TTC549 (cell line): ENCODE measurements at regions not wholly inside any gene's neighbourhood (a gene's known extent, or its start where the extent isn't known, plus 50 kb on each side); places are given as distances from the start of the nearest gene placed in this dataset.

ENCODE experiments used
- FAIRE-seq: peaks from 2 replicates; lab custom pipeline; 2012; peaks lifted over from hg19 to GRCh38; lab: Jason Lieb, UNC

DNA sequence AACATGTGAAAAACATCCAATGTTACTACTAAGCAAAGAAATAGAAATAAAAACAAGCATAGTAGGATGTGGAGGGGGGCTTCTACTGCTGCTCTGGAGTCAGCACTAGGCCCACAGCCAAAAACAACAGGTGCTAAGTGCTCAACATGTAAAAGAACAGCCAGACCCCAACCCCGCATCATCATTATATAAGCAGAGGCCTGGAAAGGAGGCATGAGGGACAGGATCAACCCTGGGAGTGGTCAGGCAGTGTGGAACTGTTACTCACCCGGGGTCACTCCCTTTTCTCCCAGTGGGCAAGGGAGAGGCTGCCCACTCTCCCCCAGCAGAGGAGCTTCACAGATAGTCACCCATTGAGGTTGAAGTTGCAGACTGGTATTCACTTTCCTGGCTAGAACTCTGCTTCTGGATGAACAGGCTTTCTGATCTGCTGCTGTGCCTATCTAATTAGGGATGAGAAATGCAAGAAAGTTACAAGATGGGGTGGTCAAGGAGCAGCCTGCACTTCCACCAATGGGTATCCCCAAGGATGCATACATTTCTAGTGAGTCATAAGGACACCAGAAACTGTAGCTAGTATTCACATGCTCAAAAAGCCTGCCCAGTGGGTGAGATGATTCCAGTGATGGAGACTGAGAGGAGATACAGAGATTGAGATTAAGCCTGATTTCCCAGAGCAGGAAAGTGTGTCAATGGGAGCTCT is 480.1 kb upstream of the TCF4 start:
- FAIRE-seq = no peak

DNA sequence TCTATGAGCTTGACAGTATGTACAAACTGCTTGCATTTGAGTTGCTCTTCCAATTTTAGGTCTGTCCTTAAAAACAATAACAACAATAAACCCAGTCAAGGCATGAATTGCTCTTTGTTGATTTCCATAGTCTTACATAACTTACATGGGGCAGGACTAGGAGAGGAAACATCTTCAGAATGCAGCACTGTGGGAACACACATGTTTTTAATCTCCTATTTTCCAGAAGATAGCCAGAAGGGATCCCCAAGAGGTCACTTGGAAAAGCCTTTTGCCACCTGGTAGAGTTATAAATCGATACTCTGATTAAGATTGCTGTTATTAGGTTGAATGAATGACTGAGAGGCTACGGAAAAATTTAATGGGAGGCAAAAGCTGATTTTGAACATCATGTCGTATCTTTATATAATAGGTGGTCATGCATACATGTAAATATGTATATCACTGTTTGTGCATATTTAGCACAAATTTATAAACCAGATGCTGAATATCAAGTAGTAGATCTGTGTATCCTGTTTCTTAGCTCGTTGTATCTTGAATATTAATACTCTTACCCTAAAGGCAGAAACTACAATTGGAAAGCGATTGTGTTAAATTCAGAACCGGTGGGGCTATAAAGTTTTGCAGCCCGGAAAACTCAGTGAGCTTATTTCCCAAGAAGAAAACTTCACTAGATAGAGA is 479.4 kb upstream of the TCF4 start:
- FAIRE-seq = no peak

DNA sequence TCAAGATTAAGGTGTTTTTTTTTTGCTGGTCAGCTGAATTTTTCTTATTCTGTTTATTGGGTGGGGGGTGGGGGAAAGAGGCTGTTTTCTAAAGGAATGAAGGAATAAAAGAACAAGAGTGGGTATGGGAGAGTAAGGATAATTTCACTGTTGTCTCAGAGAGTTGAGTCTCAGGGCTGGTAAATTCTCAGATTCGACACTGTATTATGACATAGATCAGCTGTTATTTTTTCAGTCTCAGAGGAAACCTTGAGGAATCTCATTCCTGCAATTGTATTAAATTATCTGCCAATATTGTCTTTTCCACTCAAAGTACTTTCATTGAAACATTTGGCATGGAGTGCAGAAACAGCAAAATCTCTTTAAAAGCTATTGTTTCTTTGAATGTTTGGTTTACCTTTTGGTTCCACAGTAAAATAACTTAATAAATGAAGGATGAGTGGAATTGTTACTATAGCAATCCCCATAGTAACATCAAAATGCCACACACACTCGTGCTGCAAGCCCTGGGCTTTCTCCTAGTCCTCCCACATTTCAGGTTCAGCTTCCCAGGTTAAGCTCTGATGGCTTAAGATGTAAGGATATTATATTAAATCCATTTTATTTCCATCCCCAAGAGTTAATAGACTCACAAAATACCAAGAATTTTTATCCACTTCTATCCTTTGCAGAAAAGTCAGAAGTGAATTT is 478.7 kb upstream of the TCF4 start:
- FAIRE-seq = no peak

DNA sequence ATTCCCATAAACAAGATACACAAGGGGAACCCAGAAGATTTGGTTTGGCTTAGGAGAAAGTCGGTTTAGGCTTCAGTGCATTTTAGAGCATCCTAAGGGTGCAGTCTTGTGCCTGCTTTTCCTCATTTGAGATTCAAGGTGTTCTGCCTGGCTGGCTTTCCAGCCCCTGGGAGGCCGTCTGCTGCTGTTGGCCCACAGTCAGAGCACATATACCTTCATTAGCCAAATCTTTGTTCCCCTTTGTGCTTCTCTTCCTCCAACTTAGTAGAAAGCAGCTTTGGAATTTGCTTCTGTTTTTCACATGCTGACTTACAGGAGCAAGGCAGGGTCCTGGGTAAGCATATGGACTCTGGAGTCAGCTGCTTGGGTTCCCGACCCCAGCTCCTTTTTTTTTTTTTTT is 477.1 kb upstream of the TCF4 start:
- no peak for FAIRE-seq

DNA sequence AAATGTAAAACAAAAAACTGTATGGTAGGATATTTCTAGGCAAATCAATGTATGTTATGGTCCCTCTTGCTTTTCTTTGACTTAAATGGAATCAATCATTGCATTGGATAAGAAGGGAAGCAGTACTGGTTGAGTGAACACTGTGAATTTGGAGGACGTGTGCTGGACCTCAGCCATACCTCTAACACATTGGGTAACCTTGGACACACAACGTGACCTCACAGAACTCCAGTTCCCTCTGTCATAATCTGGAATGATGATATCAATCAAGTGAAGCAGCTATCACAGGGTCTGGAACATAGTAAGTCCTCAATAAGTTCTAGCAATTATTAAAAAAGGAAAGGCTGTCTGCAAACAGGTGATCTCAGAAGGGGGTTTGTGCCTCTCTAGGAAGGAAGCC is 474.9 kb upstream of the TCF4 start:
- no peak for FAIRE-seq

DNA sequence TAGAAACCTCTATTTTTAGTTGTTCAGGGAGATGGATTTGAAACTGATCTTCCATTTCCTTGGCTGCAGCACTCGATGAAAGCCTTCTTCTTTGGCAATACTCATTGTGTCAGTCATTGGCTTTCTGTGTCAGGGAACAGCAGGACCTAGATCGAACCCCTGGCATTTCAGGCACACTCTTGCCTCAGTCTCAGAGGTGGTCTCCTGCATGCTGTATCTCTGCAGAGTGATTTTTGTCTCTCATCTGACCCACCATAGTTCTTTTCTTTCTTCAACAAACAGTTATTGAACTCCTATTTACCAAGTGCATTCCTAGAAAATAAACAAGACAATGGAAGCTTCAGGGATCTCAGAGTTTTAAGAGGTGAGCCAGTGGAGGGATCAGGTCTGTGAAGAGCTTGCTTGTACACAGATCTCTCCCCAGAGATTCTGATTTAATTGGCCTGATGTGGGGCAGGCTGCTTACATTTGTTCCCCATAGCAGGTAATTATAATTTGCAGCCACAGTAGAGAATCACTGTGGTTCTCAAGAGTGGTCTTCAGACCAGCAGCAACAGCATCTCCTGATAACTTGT is 473.1 kb upstream of the TCF4 start:
- no peak for FAIRE-seq

DNA sequence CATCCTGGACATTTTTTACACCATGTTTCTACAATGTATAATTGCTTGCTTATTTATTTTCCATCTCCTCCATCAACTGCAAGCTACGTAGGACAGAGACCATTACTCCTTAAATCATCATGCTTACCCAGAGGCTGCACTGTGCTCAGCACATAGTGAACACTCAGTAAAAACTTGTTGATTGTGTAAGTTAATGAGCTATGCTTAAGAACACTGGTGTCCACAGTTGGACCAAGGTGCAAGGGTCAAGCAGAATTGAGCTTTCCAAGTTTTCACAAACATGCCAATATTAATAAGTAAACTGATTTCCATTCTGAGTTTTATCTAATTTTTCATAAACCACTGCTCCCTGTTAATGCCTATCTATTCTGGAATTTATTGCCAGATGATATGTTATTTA is 464.2 kb upstream of the TCF4 start:
- FAIRE-seq = no peak

DNA sequence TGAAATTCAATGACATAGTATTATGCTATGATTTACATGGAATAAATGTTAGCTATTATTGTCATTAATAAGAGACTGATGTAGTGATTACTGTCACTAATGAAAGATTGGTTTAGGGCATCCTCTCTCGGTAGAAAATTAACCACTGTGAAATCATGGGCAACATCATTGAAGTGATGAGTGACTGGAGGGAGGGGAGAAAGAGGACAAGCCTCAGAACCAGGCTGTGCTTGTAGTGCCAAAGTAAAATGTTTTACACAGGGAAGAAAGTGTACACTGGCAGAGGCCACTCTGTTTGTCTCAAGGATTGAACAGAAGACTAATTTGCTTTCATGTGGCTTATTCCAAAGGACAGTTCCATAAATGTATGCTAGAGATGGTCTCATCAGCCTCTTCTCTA is 456.2 kb upstream of the TCF4 start:
- no peak for FAIRE-seq

DNA sequence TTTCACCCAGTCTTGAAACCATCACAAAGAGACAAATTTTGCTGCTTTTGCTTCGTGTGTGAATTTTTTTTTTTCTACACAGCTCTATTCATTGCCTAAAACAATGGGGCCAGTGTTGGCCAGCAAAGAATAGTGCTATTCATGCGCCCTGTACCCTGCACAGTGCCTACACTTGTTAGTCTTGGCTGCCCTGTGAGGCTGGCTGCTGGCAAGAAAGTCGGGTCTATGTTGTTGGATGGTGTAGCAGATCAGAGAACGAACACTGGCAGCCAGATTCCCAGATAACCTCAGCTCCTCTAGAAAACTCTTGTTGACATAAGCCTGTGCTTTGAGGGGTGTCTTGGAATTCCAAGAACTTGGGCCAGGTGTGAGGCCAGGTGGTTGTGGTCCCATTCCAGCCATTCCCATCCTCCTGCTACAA is 455.7 kb upstream of the TCF4 start:
- no peak for FAIRE-seq

DNA sequence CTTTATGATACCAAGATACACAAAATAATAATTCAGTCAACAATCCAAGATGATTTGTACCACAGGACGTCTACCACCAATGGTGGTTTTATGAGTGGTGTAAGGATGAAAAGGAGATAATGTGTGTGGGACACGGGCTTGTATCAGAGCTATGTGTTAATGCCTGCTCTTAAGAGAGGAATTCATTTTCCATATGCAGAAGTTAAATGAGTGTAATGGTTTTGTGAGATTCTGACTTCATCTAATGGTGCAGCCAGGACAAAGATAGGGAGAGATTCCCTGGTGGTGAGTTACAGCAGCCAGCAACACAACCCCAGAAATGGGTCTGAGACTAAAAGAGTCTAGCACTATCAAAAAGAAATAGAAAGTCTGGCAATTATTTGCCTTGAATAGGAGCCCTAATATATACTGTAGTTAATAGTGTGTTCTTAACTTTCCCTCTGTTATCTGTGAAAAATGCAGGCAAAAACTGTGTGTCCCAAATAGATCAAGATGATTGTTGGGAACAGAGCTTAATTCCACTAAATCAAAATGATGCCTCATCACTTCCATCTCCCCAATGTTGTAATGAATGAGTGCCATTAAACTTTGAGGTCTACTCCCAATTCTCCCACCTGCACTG is 455.0 kb upstream of the TCF4 start:
- FAIRE-seq = no peak

DNA sequence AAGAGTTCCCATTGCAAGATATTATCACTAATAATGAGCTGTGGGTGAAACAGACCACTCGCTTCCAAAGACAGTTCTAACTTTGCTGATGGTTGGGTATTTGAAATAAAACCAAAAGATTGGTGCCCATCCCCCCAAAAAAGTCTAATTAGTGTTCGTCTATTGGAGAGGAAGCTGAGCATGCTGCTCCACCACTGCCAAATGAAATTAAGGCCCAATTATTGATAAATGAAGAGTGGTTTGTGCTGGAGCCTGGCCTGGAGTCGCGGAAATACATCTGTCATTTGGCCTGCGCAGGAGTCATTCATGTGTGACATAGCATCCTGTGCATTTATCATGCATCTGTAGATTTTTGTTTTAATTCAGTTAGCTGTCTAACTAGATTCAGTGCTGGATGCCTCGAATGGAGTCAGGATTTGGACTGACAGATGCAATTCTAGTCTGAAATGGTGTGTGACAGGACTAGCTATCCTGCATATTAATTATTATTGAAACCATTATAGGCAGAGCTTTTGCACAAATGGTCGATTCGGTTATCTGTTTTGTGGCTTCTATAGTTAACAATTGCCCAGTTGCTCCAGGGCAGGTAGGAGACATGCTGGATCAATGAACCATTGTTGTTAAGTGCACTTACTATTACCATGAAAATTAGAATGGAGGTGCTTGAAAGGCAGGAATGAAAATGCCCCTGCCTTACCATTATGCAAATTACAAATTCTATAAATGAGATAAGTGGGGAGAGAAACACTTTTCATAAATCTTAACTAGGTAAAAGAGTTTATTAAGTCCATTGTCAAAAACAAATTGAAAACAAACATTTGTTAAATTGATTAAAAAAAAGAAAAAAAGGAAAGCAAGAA is 450.4 kb upstream of the TCF4 start:
- no peak for FAIRE-seq

DNA sequence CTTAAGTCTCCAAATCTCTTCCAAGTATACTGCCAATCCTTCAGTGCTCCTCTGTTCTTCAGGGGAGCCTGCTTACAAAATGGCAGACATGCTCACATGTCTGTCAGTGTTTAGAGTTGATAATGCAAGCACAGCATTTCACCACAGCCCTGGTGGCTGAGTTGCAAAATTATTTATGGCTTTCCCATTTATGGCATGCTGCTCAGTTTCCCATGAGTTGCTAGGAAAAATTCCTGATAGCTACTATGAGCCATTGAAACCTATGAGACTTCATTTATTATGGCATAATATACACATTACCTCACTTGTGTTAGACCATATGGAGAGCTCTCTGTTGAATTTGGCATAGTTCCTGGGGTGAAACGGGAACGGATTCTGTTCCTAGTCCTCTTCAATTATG is 448.7 kb upstream of the TCF4 start:
- no peak for FAIRE-seq

DNA sequence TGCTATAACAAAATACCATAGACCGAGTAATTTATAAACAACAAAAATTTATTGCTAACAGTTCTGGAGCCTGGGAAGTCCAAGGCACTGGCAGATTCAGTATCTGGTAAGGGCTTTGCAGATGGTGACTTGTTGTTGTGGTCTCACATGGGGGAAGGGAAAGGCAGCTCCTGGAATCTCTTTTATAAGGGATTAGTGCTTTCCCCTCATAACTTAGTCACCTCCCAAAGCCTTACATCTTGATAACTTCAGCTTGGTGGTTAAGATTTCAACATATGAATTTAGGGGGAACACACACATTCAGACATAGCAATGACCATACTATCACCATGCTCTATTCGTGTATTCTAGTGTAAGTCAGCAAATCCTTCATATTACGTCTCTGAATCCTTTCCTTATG is 447.6 kb upstream of the TCF4 start:
- FAIRE-seq = no peak

DNA sequence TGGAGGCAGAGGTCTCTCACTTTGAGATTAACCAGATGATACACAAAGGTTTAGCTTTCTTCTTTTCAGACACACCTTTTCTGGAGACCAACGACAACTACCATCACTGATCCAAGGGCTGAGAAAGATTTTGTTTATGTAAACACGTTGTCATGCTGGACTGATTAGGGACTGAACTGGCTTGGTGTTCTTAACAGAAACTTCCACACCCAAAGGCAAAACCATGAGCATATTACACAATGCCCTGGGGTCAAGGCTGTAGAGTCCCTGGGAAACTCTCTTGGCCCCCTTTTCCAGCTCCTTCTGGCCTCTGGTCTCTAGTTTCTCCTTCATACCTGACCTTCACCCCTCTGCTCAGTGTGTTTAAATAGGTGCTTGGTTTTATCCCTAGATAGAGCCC is 447.0 kb upstream of the TCF4 start:
- no peak for FAIRE-seq

DNA sequence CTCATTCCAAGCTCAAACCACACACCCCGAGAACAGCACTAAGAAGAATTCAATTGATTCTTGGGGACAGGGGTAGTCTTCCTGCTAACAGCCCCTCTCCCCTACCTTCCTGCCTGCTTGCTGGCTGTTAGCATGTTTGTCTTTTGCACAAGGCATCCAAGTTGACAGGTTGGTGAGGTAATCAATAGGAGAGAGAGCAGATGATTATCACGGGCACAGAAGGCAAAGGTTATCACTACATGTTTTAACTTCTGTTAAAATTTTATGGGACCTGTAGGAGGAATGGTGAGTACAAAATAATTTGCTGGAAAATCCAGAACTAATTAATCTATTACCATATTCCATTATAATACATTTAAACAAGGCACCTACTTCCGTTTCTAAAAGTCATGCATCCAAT is 442.1 kb upstream of the TCF4 start:
- FAIRE-seq = no peak

DNA sequence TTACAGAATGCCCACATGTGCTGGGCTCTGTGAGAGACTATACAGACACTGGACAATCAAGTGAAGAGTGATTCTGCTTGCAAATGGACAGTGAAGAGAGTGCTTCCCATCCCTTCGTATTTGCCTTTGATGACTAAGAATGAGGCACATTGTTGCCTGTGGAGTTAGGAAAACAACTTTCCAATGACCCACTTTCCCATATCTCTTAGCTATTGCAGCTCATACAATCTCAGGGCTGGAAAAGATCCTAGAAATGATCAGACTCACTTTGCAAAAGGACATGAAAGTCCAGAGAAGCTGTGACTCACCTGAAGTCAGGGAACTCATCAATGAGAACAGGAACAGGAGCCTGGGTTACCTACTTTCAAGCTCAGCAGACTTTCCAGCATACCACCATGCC is 440.5 kb upstream of the TCF4 start:
- FAIRE-seq = no peak

DNA sequence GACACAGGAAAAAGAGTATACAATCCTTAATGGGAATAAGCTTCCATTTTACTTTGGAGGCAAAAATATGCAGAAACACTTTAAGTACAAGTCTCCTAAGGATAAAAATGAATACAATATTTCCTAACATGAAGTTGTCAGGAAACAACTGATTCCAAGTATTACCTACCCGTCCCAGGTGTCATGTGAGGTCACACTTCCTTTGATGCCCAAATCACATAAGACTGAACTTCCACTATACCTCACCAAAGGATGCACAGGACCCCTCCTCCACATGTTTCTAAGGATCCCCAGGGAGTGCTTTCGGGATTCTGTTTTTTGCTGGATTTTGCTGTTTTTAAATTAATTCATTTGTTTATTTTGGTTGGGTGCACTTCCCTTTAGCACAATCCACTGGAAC is 438.5 kb upstream of the TCF4 start:
- FAIRE-seq = no peak

DNA sequence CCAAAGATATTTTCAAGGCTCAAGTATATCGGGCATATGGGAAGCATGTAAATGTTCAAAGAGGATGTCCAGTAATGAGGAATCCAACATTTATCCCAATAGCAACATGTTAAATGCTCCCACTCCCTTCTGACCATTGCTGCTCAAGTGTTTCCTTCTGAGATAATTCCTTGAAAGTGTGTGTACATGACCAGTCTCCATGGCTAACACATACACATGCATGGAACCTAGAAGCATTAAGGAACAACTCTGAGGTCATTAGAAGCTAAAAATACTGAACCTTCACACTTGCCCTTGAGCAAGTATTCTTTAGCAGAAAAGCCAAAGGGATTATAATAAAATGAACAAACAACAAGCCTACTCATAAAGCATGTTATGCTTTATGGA is 433.8 kb upstream of the TCF4 start:
- FAIRE-seq = no peak

DNA sequence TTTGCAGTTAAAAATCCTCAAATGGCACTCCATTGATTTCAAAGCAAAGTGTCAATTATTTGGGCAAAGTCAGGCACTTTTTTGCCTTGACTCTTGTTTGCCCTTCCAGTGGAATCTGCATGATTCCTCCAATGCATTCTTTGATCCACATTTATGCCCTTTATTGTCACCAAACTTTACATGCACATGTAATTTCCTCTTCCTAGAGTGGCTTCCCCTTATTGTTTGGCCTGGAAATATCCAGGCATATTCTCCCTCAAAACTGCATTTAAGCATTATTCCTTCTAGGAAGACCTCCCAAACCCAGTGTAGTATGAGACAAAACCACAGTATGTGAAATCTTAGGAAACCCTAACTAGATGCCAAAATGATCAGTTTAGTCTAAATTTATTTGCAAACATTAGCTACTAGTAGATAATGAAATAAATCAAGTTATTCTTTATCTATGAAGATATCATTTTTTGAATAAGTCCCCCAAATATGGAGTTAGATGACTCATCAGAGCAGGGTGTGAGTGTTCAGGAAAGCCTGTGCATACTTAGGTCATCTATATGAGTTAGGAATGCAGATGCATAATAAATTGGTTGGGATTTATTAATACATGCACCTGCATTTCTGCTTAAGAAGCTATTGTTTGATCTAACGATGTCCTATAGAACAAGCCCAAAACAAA is 433.3 kb upstream of the TCF4 start:
- FAIRE-seq = no peak

DNA sequence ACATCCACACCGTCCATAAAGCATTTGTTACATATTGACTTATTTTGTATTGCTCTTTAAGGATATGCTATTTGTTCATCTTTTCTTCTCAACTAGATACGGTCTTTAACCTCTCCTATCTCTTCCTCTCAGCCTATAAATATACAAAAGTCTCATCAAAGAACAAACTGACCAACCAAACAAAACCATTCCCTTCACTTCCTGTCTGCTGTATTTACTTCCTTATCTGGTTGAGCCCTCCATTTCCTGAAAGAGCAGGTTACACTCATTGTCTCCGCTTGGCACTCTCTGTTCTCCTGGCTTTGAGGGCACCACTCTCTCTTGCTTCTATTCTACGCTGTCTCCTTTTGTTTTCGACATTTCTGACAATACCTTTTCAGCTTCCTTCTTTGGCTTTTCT is 431.9 kb upstream of the TCF4 start:
- FAIRE-seq = no peak

DNA sequence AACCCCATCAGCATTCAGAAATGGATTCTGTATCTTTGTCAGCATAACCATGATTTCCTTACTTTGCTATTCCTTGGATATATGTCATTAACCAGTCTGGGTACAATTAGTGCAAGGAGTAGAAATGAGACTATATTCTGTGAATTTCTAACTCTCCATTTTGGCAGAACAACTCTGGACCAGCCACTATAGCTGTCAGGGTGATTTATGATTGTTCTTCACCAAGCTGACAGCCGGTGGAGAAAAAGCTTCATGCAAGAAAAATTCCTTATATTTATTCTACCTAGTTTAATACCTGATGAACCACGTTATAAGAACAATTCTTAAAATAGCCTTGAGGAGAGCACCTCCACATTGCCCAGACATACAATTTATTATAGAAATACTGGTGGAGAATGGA is 431.2 kb upstream of the TCF4 start:
- no peak for FAIRE-seq
